ENCODE measurements at regions not wholly inside any gene's neighbourhood (a gene's known extent, or its start where the extent isn't known, plus 50 kb on each side); places are given as distances from the start of the nearest gene placed in this dataset.

- no peaks in the 10 kb centered on the region for H3K4me1 ChIP-seq
- no peak overlapping the region for H3K4me3 ChIP-seq (ENCODE audit: low read depth, low read length)
- H3K36me3 ChIP-seq (ENCODE audit: control insufficient read depth, insufficient read depth, low read length), result no peaks in the 10 kb centered on the region
- no peaks in the 10 kb centered on the region for H3K9me3 ChIP-seq (ENCODE audit: control insufficient read depth, low read length)
- no peak overlapping the region for H3K27ac ChIP-seq
- H3K79me2 ChIP-seq, result no peaks in the 10 kb centered on the region
- H3K9ac ChIP-seq, result no peak overlapping the region
- H3K27me3 ChIP-seq (ENCODE audit: control insufficient read depth, insufficient read depth, low read length), result no peaks in the 10 kb centered on the region
- H3K4me2 ChIP-seq (ENCODE audit: low read length), result no peak overlapping the region
- TF ChIP-seq CTCF (IDR thresholded peaks at IDR 0.05), result no peak
- H2AFZ ChIP-seq, result no peak overlapping the region
Measured at GRCh38 chr2:57453945-57454344, 592.7 kb upstream of the VRK2 start.

- H3K9ac ChIP-seq, result no peak overlapping the region
- no peaks in the 10 kb centered on the region for H3K27me3 ChIP-seq (ENCODE audit: control insufficient read depth, insufficient read depth, low read length)
- no peaks in the 10 kb centered on the region for H3K36me3 ChIP-seq (ENCODE audit: control insufficient read depth, insufficient read depth, low read length)
- no peak overlapping the region for H2AFZ ChIP-seq
- no peak overlapping the region for H3K27ac ChIP-seq
- no peaks in the 10 kb centered on the region for H3K4me1 ChIP-seq
- H3K79me2 ChIP-seq, result no peaks in the 10 kb centered on the region
- no peak overlapping the region for H3K4me2 ChIP-seq (ENCODE audit: low read length)
- H3K4me3 ChIP-seq (ENCODE audit: low read depth, low read length), result no peak overlapping the region
- no peak for TF ChIP-seq CTCF (IDR thresholded peaks at IDR 0.05)
- no peaks in the 10 kb centered on the region for H3K9me3 ChIP-seq (ENCODE audit: control insufficient read depth, low read length)
Measured at GRCh38 chr2:57460396-57461276, 586.0 kb upstream of the VRK2 start.

- TF ChIP-seq CTCF (IDR thresholded peaks at IDR 0.05), result no peak
- no peaks in the 10 kb centered on the region for H3K9me3 ChIP-seq (ENCODE audit: control insufficient read depth, low read length)
- H3K4me3 ChIP-seq (ENCODE audit: low read depth, low read length), result no peak overlapping the region
- no peaks in the 10 kb centered on the region for H3K79me2 ChIP-seq
- no peaks in the 10 kb centered on the region for H3K36me3 ChIP-seq (ENCODE audit: control insufficient read depth, insufficient read depth, low read length)
- H3K27ac ChIP-seq, result no peak overlapping the region
- H2AFZ ChIP-seq, result no peak overlapping the region
- H3K27me3 ChIP-seq (ENCODE audit: control insufficient read depth, insufficient read depth, low read length), result no peaks in the 10 kb centered on the region
- no peak overlapping the region for H3K9ac ChIP-seq
- no peaks in the 10 kb centered on the region for H3K4me1 ChIP-seq
- H3K4me2 ChIP-seq (ENCODE audit: low read length), result no peak overlapping the region
Measured at GRCh38 chr2:57461624-57462023, 585.0 kb upstream of the VRK2 start.

- no peak for TF ChIP-seq CTCF (IDR thresholded peaks at IDR 0.05)
- Histone ChIP-seq H3K4me2 (ENCODE audit: low read length) (no peak overlapping the region), H3K79me2 (no peaks in the 10 kb centered on the region), H3K27ac (no peak overlapping the region), H3K4me3 (ENCODE audit: low read depth, low read length) (no peak overlapping the region), H2AFZ (no peak overlapping the region), H3K4me1 (no peaks in the 10 kb centered on the region), H3K36me3 (ENCODE audit: control insufficient read depth, insufficient read depth, low read length) (no peaks in the 10 kb centered on the region), H3K9me3 (ENCODE audit: control insufficient read depth, low read length) (no peaks in the 10 kb centered on the region), H3K27me3 (ENCODE audit: control insufficient read depth, insufficient read depth, low read length) (no peaks in the 10 kb centered on the region), H3K9ac (no peak overlapping the region)
Measured at GRCh38 chr2:57465067-57465466, 581.5 kb upstream of the VRK2 start.

- H3K79me2 ChIP-seq, result no peaks in the 10 kb centered on the region
- H3K9me3 ChIP-seq (ENCODE audit: control insufficient read depth, low read length), result no peaks in the 10 kb centered on the region
- no peak for TF ChIP-seq CTCF (IDR thresholded peaks at IDR 0.05)
- H3K27ac ChIP-seq, result no peak overlapping the region
- H2AFZ ChIP-seq, result no peak overlapping the region
- H3K4me3 ChIP-seq (ENCODE audit: low read depth, low read length), result no peak overlapping the region
- H3K9ac ChIP-seq, result no peak overlapping the region
- no peaks in the 10 kb centered on the region for H3K36me3 ChIP-seq (ENCODE audit: control insufficient read depth, insufficient read depth, low read length)
- H3K4me2 ChIP-seq (ENCODE audit: low read length), result no peak overlapping the region
- H3K4me1 ChIP-seq, result no peaks in the 10 kb centered on the region
- H3K27me3 ChIP-seq (ENCODE audit: control insufficient read depth, insufficient read depth, low read length), result no peaks in the 10 kb centered on the region
Measured at GRCh38 chr2:57465967-57466366, 580.6 kb upstream of the VRK2 start.

Data from parathyroid adenoma (tissue), 2 donors.